Body of pancreas (tissue), 4 donors: ENCODE measurements at regions not wholly inside any gene's neighbourhood (a gene's known extent, or its start where the extent isn't known, plus 50 kb on each side); places are given as distances from the start of the nearest gene placed in this dataset.

Experiments
- ATAC-seq: fragments of 150-250 bp; one replicate; pipeline ENCODE4 v1.9.1; 2016
- DNase-seq, 4 donors: peaks; one replicate each; pipeline ENCODE4 v3.0.0-alpha.2; 2019
- H3K27ac ChIP-seq, 4 donors: fragments of 200-600 bp; sonication (generic); 1 replicate in 3 of 4; 2 replicates in 1 of 4; pipeline versions ENCODE4 v1.5.1 to v1.6.1; 2016 to 2019; ENCODE audit warnings: mild to moderate bottlenecking in 1 of 4, mixed read lengths in 1 of 4, moderate library complexity in 1 of 4
- H3K27me3 ChIP-seq, 2 donors: fragments of 200-600 bp; sonication (generic); one replicate each; pipeline ENCODE4 v1.6.0; 2016; ENCODE audit warnings: mild to moderate bottlenecking in 1 of 2
- H3K36me3 ChIP-seq, 2 donors: fragments of 200-600 bp; sonication (generic); replicated peaks in 1 of 2; 2 replicates each; pipeline ENCODE4 v1.5.1; 2016; ENCODE audit warnings: low read depth in 2 of 2; ENCODE audit not compliant: insufficient read depth in 1 of 2
- H3K4me1 ChIP-seq: fragments of 200-600 bp; sonication (generic); one replicate; pipeline ENCODE4 v1.6.0; 2016
- H3K4me3 ChIP-seq, 2 donors: fragments of 200-600 bp; sonication (generic); 1 replicate in 1 of 2; 2 replicates in 1 of 2; pipeline ENCODE4 v1.5.1; 2016 to 2019
- H3K9me3 ChIP-seq, 3 donors: fragments of 200-600 bp; sonication (generic); 1 replicate in 2 of 3; 2 replicates in 1 of 3; pipeline ENCODE4 v1.5.1; 2016
- CTCF ChIP-seq, 7 experiments: fragments of 450-650 bp in 4 of 7; fragments of 200-600 bp in 3 of 7; sonication (generic) in 3 of 7; IDR thresholded peaks; one replicate each; pipeline ENCODE4 v1.5.1; 2016 to 2019; ENCODE audit warnings: antibody characterized with exemption in 7 of 7
- POLR2A ChIP-seq, 3 donors: fragments of 450-650 bp; IDR thresholded peaks; one replicate each; pipeline ENCODE4 v1.6.1; 2016; ENCODE audit warnings: antibody characterized with exemption in 3 of 3, mild to moderate bottlenecking in 2 of 3
- WGBS, 2 donors: methylation state at CpG; one replicate each; pipeline ENCODE4 v1.1.5; 2017; 5-methylcytosine and 5-hydroxymethylcytosine counted together
- intact Hi-C: fragments of 100-400 bp; cut with DNase I; formaldehyde crosslinking; loops from one replicate; pipeline ENCODE4 v1.15.1; 2023

- no peak for TF ChIP-seq POLR2A (IDR thresholded peaks at IDR 0.05)
- no peak for TF ChIP-seq CTCF (IDR thresholded peaks at IDR 0.05)
- no peaks in the 10 kb centered on the region for H3K4me1 ChIP-seq
- no peaks in the 10 kb centered on the region for H3K27me3 ChIP-seq
- no peaks in the 10 kb centered on the region for H3K36me3 ChIP-seq
- ATAC-seq (no peak), DNase-seq (no peak)
- intact Hi-C loops, result no loop called here
- no peak overlapping the region for H3K27ac ChIP-seq
- no peaks in the 10 kb centered on the region for H3K9me3 ChIP-seq
- WGBS, 2 donors, result 15 to 29% methylated on average over 3 of the region's 3 CpGs
- no peak overlapping the region for H3K4me3 ChIP-seq
These were observed 644.9 kb upstream of the FOXG1 start for GRCh38 chr14:28121512-28122297.

DNA sequence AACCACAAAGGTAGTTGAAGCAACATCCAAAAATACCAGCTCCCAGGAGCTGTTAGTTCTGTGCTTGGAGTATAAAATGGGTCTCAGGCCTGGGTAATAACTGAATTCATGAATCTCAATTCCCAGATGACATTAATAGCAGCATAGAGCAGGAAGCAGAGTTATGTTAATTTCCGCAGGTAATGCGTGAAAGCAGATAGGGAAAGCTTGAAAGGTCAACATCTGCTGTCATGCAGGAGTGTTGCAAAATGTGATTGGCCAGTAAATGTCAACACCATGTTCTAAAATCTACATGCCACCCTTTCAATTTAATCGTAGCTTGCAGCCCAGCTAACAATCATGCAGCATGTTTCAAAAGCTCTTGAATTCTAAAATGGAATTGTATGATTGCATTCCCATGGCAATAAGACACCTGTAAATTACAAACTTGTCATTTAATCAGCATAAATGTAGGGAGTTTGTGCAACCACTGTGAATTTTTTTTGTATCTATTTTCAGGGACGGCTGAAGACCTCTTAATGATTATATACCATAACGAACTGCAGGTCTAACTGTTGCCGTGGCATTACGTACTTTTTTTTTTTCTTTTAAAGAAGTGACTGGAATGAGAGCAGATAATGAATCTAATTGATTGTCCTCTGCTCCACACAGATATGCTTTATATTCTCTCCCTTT is 635.8 kb upstream of the FOXG1 start:
- H3K27ac ChIP-seq, result no peak overlapping the region
- no peaks in the 10 kb centered on the region for H3K36me3 ChIP-seq
- no peaks in the 10 kb centered on the region for H3K27me3 ChIP-seq
- no peak for ATAC-seq
- no peaks in the 10 kb centered on the region for H3K4me1 ChIP-seq
- H3K9me3 ChIP-seq, result no peaks in the 10 kb centered on the region
- intact Hi-C loops, result no loop called here
- H3K4me3 ChIP-seq, result no peak overlapping the region
- no peak for TF ChIP-seq CTCF (IDR thresholded peaks at IDR 0.05)
- no peak for TF ChIP-seq POLR2A (IDR thresholded peaks at IDR 0.05)
- no peak for DNase-seq
- WGBS, 2 donors, result 23% methylated on average over 7 of the region's 7 CpGs

DNA sequence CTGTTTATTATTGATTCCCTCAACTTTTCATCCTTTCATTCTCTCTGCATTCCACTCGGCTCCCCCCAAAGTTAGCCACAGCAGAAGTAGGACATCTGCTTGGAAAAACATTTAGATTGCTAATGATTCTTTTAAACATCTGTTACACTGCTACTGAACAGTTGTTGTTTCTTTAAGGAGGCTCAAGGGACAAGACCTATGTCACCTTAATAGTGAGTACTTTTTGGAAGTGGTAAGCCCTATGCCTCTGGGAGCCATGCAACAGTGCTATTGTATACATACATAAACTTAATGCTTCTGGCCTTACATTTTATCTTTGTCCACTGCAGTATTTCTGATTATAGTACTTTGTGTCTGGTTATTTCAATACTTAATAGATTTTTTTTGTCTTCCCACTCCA is 628.2 kb upstream of the FOXG1 start:
- H3K4me1 ChIP-seq, result no peaks in the 10 kb centered on the region
- TF ChIP-seq CTCF (IDR thresholded peaks at IDR 0.05) (no peak), POLR2A (IDR thresholded peaks at IDR 0.05) (no peak)
- H3K27ac ChIP-seq, result no peak overlapping the region
- WGBS, 2 donors, result 17 to 28% methylated on average over 1 of the region's 1 CpG
- intact Hi-C loops, result no loop called here
- H3K9me3 ChIP-seq, result no peaks in the 10 kb centered on the region
- ATAC-seq (no peak), DNase-seq (no peak)
- H3K36me3 ChIP-seq, result no peaks in the 10 kb centered on the region
- H3K4me3 ChIP-seq, result no peak overlapping the region
- no peaks in the 10 kb centered on the region for H3K27me3 ChIP-seq

DNA sequence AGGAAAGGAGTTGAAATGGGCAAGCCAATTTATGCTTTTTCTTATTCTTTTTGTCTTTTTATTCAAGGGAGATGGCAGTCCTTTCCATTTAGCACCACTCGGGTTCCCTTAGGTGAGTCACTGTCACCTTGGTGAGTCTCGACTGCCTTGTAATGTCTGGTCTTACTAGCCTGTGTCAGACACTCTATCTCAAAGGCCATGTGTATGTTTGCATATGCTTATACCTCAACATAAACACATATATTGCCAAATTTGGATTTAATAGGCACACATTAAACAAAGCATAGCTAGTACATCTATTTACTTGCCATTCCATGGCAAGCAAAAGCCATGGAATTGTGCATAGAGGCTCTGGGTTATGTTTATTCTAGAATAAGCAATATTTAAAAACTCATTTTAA is 624.9 kb upstream of the FOXG1 start:
- ATAC-seq, result no peak
- no peak for DNase-seq
- Histone ChIP-seq H3K36me3 (no peaks in the 10 kb centered on the region), H3K27ac (no peak overlapping the region), H3K9me3 (no peaks in the 10 kb centered on the region), H3K4me1 (no peaks in the 10 kb centered on the region), H3K27me3 (no peaks in the 10 kb centered on the region), H3K4me3 (no peak overlapping the region)
- TF ChIP-seq POLR2A (IDR thresholded peaks at IDR 0.05) (no peak), CTCF (IDR thresholded peaks at IDR 0.05) (no peak)
- 49 to 60% methylated on average over 2 of the region's 2 CpGs for WGBS, 2 donors
- intact Hi-C loops, result no loop called here
